ENCODE measurements at regions not wholly inside any gene's neighbourhood (a gene's known extent, or its start where the extent isn't known, plus 50 kb on each side); places are given as distances from the start of the nearest gene placed in this dataset.

DNA sequence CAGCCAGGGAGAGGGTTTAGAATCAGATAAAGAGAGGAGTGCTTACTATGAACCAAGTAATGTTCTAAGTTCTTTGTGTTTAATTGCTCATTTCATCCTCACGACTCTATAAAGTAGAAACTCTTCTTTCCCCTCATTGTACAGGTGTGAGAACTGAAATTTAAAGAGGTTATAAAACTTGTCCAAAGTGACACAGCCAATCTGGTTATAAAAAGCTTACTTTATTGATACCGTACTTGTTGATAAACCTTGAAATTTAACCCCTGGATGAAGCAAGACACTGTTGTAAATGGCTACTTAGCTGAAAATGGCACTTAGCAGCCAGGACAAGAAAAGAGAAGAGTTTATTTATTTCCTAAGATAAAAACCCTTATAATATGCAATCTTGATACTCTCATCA is 702.4 kb downstream of the KCTD16 start:
- TF ChIP-seq, protein P1, sequence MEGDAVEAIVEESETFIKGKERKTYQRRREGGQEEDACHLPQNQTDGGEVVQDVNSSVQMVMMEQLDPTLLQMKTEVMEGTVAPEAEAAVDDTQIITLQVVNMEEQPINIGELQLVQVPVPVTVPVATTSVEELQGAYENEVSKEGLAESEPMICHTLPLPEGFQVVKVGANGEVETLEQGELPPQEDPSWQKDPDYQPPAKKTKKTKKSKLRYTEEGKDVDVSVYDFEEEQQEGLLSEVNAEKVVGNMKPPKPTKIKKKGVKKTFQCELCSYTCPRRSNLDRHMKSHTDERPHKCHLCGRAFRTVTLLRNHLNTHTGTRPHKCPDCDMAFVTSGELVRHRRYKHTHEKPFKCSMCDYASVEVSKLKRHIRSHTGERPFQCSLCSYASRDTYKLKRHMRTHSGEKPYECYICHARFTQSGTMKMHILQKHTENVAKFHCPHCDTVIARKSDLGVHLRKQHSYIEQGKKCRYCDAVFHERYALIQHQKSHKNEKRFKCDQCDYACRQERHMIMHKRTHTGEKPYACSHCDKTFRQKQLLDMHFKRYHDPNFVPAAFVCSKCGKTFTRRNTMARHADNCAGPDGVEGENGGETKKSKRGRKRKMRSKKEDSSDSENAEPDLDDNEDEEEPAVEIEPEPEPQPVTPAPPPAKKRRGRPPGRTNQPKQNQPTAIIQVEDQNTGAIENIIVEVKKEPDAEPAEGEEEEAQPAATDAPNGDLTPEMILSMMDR (IDR thresholded peaks at IDR 0.05; ENCODE audit: extremely low read depth, missing control alignments), result no peak
- no peak for DNase-seq (ENCODE audit: low spot score)

DNA sequence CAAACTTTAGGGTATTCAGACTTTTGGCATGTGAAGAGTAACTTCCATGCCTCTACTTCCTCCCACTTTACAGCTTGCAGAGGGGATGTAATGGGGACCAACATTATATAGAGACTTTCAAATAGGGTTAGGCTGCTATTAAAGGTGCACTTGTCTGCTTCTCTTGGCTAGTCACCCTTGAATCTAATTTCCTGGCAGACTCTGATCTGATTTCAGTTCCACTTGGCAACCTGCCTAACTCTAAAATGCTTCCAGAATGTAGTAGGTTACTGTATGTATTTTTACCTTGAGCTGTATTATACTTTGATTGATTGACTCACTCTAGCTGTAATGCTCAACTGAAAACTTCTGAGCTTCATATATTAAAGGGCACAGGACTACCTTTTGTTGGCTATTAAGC is 693.4 kb downstream of the KCTD16 start:
- no peak for DNase-seq (ENCODE audit: low spot score)
- TF ChIP-seq, protein P1 (IDR thresholded peaks at IDR 0.05; ENCODE audit: extremely low read depth, missing control alignments), result no peak

- DNase-seq (ENCODE audit: low spot score), result no peak
- TF ChIP-seq, protein P1 (IDR thresholded peaks at IDR 0.05; ENCODE audit: extremely low read depth, missing control alignments), result no peak
These were observed 686.8 kb downstream of the KCTD16 start for GRCh38 chr5:144857454-144857853.

DNA sequence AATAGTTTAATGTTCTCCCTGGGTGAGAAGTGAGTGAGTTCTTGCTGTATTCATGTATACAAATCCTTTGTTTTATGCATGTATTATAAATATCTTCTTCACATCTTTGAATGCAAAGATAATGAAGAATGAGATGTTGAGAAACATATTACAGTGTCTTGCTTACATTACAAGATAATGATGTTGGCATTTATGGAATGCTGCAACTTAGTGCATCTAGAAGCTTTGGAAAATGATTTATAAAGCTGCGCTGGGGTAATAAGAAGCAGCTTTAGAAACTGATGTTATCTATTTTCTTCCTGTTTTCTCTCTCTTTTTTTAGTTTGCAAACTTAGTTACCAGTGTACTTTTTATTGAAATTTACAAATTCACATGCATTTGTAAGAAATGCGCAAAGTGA is 673.4 kb downstream of the KCTD16 start:
- TF ChIP-seq, protein P1 (IDR thresholded peaks at IDR 0.05; ENCODE audit: extremely low read depth, missing control alignments), result no peak
- DNase-seq (ENCODE audit: low spot score), result no peak

DNA sequence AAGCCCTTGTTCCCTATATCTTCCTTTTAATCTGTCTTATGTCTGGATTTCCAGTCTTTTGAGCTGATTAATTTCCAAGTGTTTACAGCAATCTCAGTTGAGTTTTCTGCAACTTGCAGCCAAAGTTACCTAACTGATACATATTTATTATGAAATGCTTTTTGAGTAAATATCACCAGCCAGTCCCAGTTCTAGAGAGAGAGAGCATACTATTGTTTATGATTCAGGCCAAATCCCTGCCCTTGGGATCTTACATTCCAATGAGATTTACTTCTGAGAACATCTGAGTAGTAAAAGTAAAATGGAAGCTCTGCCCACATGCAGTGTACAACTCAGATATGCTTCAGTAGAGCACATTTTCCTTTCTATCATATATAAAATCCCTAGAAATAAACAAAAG is 661.7 kb downstream of the KCTD16 start:
- TF ChIP-seq, protein P1 (IDR thresholded peaks at IDR 0.05; ENCODE audit: extremely low read depth, missing control alignments), result no peak
- no peak for DNase-seq (ENCODE audit: low spot score)

DNA sequence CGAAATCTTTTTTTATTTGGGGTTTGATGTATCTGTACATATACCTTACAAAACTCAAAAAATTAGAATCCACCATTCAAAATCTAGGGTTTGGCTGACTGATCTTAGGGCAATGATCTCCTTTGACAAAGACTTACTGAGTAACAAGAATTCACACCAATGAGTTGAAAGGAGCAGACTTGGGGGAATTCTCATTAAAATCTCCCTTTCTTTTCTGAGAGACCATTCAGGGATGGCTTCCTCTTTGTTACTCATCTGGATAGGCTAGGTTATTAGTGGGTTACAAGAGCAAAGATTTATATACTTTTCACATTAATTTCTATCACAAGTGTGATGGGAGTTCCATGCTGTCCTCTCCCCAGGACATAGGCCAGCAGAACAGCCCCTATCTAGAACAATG is 661.0 kb downstream of the KCTD16 start:
- TF ChIP-seq, protein P1 (IDR thresholded peaks at IDR 0.05; ENCODE audit: extremely low read depth, missing control alignments), result no peak
- DNase-seq (ENCODE audit: low spot score), result no peak

DNA sequence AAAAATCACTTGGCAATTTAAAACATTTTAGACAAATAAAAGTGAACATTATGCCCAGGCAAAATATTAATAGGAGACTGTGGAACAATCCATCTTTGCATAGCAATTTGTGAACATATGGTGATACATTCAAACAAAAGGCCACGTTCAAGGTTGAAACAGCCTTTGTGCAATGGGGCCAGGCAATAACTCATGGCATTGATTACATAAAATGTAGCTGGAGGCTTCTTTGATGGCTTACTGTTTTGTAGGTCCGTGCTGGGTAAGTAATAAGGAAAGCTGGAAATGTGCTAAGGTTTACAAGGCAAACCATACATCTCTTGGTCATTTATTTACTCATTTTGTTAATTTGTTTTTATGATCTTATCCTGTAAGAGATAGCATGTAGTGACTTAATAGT is 651.8 kb downstream of the KCTD16 start:
- DNase-seq (ENCODE audit: low spot score), result no peak
- TF ChIP-seq, protein P1 (IDR thresholded peaks at IDR 0.05; ENCODE audit: extremely low read depth, missing control alignments), result no peak
